Heart right ventricle (tissue), 16 donors: ENCODE measurements at regions not wholly inside any gene's neighbourhood (a gene's known extent, or its start where the extent isn't known, plus 50 kb on each side); places are given as distances from the start of the nearest gene placed in this dataset.
A peak's percentile ranks its signal among the peaks of the same experiment; 100 is the strongest.

ENCODE experiments used
- ATAC-seq, 8 donors: fragments of 200-7000 bp; cut with Tn5 transposase; one replicate each; pipeline ENCODE4 v1.9.1; 2020; ENCODE audit warnings: mild to moderate bottlenecking in 8 of 8, moderate library complexity in 8 of 8, moderate number of reproducible peaks in 1 of 8
- DNase-seq, 2 donors: peaks; one replicate each; pipeline ENCODE4 v3.0.0-alpha.2; 2020
- H3K27ac ChIP-seq, 10 donors: fragments of 200-600 bp; sonication (generic) in 2 of 10; one replicate each; pipeline versions ENCODE4 v1.5.0 to v1.8.0; 2020 to 2022; ENCODE audit warnings: mild to moderate bottlenecking in 3 of 10
- H3K27me3 ChIP-seq, 7 donors: fragments of 200-600 bp; one replicate each; pipeline ENCODE4 v1.8.0; 2021 to 2022; ENCODE audit warnings: mild to moderate bottlenecking in 2 of 7
- H3K36me3 ChIP-seq, 9 donors: fragments of 200-600 bp; sonication (generic) in 1 of 9; one replicate each; pipeline versions ENCODE4 v1.5.0 to v1.8.0; 2020 to 2022; ENCODE audit warnings: mild to moderate bottlenecking in 2 of 9
- H3K4me1 ChIP-seq, 9 donors: fragments of 200-600 bp; sonication (generic) in 1 of 9; one replicate each; pipeline versions ENCODE4 v1.5.0 to v1.8.0; 2020 to 2022; ENCODE audit warnings: mild to moderate bottlenecking in 4 of 9
- H3K4me3 ChIP-seq, 10 donors: fragments of 200-600 bp; sonication (generic) in 2 of 10; one replicate each; pipeline versions ENCODE4 v1.5.0 to v1.8.0; 2020 to 2022; ENCODE audit warnings: mild to moderate bottlenecking in 7 of 10, moderate library complexity in 2 of 10
- H3K9me3 ChIP-seq, 11 donors: fragments of 200-600 bp in 10 of 11; sonication (generic) in 2 of 11; one replicate each; pipeline versions ENCODE4 v1.5.0 to v1.8.0; 2013 to 2022; ENCODE audit warnings: mild to moderate bottlenecking in 2 of 11, control low read depth in 1 of 11, moderate library complexity in 1 of 11
- CTCF ChIP-seq, 9 donors: fragments of 200-600 bp; sonication (generic) in 2 of 9; IDR thresholded peaks; one replicate each; pipeline versions ENCODE4 v1.5.0 to v1.8.0; 2021 to 2022; ENCODE audit warnings: antibody characterized with exemption in 9 of 9, mild to moderate bottlenecking in 5 of 9, moderate library complexity in 1 of 9
- WGBS, 2 donors: extraction: QIAGEN DNeasy Blood & Tissue Kit; methylation state at CpG; one replicate each; pipeline ENCODE4 v1.1.7; 2013; ENCODE audit warnings: inconsistent platforms in 1 of 2; 5-methylcytosine and 5-hydroxymethylcytosine counted together
- intact Hi-C, 10 donors: fragments of 100-400 bp; cut with DNase I; formaldehyde crosslinking; loops; one replicate each; pipeline versions ENCODE4 v1.11.1 to v1.14.2; 2022
- donor health status: Arrhythmogenic right ventricular cardiomyopathy.
- donor health status: ischemic (EF 13 %, LVEDD 7.1; RV severe dilation, severe dysfunction).
- donor health status: healthy with polysubstance abuse.
- donor health status: DM: no; HTN: yes; CAD: no.
- donor health status: DM: no; HTN: no; CAD: no.
- donor health status: ischemic (EF 25% LVEDD 6.9; RV normal size, moderate dysfunction).
- donor health status: ischemic (EF 25% LVEDD 5.7; RV mildly dilated, moderate dysfunction).
- donor health status: healthy.
- donor health status: DM: yes; HTN: yes; CAD: no.
- donor health status: Ischemic cardiomyopathy.
- donor health status: ischemic (EF 35%, LVEDD 5.7; RV mildly dilated, moderate dysfunction).
- donor health status: nonischemic (EF 11% LVEDD 7.7; RV severe dilation, severe dysfunction).
- donor health status: DM: yes; HTN: yes; CAD: no.
- donor health status: PGD.
- donor health status: ischemic (EF 29% LVEDD 5.4; RV normal size, mild dysfunction).
- donor health status: nonischemic (EF 23%, LVEDD 6.1; RV moderate dilation, normal function).

GRCh38 chr18:73983970-73984369, 163.7 kb downstream of the FBXO15 start:
- Histone ChIP-seq H3K36me3 (no peaks in the 10 kb centered on the region), H3K4me1 (no peaks in the 10 kb centered on the region), H3K27ac (no peak overlapping the region), H3K9me3 (peaks cover 0 to 10% (median 0%) of the 10 kb centered on the region in 11 donors), H3K27me3 (peaks cover 0 to 7% (median 0%) of the 10 kb centered on the region in 7 donors), H3K4me3 (no peak overlapping the region)
- ATAC-seq (no peak), DNase-seq (no peak)
- 81 to 85% methylated on average over 6 of the region's 6 CpGs for WGBS, 2 donors
- no peak for TF ChIP-seq CTCF (IDR thresholded peaks at IDR 0.05)
- intact Hi-C loops, result no loop called here

GRCh38 chr18:73983496-73983895, 164.1 kb downstream of the FBXO15 start:
- WGBS, 2 donors, result 79 to 80% methylated on average over 5 of the region's 5 CpGs

GRCh38 chr18:73981796-73982195, 165.8 kb downstream of the FBXO15 start:
- TF ChIP-seq CTCF (IDR thresholded peaks at IDR 0.05), result no peak
- intact Hi-C loops, result no loop called here
- WGBS, 2 donors, result 68 to 71% methylated on average over 4 of the region's 4 CpGs
- H3K36me3 ChIP-seq, result no peaks in the 10 kb centered on the region
- H3K27me3 ChIP-seq, result peaks cover 0 to 7% (median 0%) of the 10 kb centered on the region in 7 donors
- DNase-seq (no peak), ATAC-seq (no peak)
- no peaks in the 10 kb centered on the region for H3K9me3 ChIP-seq
- H3K27ac ChIP-seq, result no peak overlapping the region
- no peaks in the 10 kb centered on the region for H3K4me1 ChIP-seq
- no peak overlapping the region for H3K4me3 ChIP-seq

More at GRCh38 chr18:73983496-73983895, 164.1 kb downstream of the FBXO15 start:
- Histone ChIP-seq H3K9me3 (peaks cover 0 to 10% (median 0%) of the 10 kb centered on the region in 11 donors), H3K4me1 (no peaks in the 10 kb centered on the region), H3K36me3 (no peaks in the 10 kb centered on the region), H3K4me3 (no peak overlapping the region), H3K27me3 (peaks cover 0 to 7% (median 0%) of the 10 kb centered on the region in 7 donors), H3K27ac (no peak overlapping the region)
- intact Hi-C loops, result no loop called here
- no peak for TF ChIP-seq CTCF (IDR thresholded peaks at IDR 0.05)
- ATAC-seq, result no peak
- DNase-seq, result no peak

- Histone ChIP-seq H3K27ac (no peak overlapping the region), H3K9me3 (no peaks in the 10 kb centered on the region), H3K4me3 (no peak overlapping the region), H3K27me3 (peaks cover 0 to 7% (median 0%) of the 10 kb centered on the region in 7 donors), H3K4me1 (no peaks in the 10 kb centered on the region), H3K36me3 (no peaks in the 10 kb centered on the region)
- TF ChIP-seq CTCF (IDR thresholded peaks at IDR 0.05), result peak in 4 of 9 donors; percentile 13 to 32 (median 20)
- intact Hi-C loops, result no loop called here
- 61 to 76% methylated on average over 9 of the region's 9 CpGs for WGBS, 2 donors
- DNase-seq (no peak), ATAC-seq (no peak)
Measured at GRCh38 chr18:73980289-73980979, 167.2 kb downstream of the FBXO15 start.
